PFSK-1 (cell line): ENCODE measurements at regions not wholly inside any gene's neighbourhood (a gene's known extent, or its start where the extent isn't known, plus 50 kb on each side); places are given as distances from the start of the nearest gene placed in this dataset.

ENCODE experiments used
- POLR2AphosphoS5 ChIP-seq: IDR thresholded peaks from 2 replicates; pipeline ENCODE4 v1.6.1; 2012; ENCODE audit warnings: low read depth, mild to moderate bottlenecking, control low read depth, low read length, moderate library complexity
- SIN3A ChIP-seq: IDR thresholded peaks from 2 replicates; pipeline ENCODE4 v1.6.1; 2012; ENCODE audit warnings: mild to moderate bottlenecking, low read length, moderate library complexity, borderline replicate concordance; ENCODE audit not compliant: insufficient read depth

- TF ChIP-seq SIN3A (no peak), POLR2AphosphoS5 (no peak)
Measured at GRCh38 chr3:87626546-87626945, 350.2 kb upstream of the POU1F1 start.
